HG03342 (cell line): ENCODE measurements at regions not wholly inside any gene's neighbourhood (a gene's known extent, or its start where the extent isn't known, plus 50 kb on each side); places are given as distances from the start of the nearest gene placed in this dataset.

Source experiments
- ATAC-seq: cut with Tn5 transposase; IDR thresholded peaks from one replicate; pipeline ENCODE4 v1.9.1; 2021; ENCODE audit warnings: mild to moderate bottlenecking, moderate library complexity; ENCODE audit not compliant: unreplicated experiment

- no peak for ATAC-seq
Observed at GRCh38 chrX:104310090-104310489, 55.4 kb upstream of the ESX1 start.

- ATAC-seq, result no peak
Observed at GRCh38 chrX:104309169-104309568, 54.4 kb upstream of the ESX1 start.

DNA sequence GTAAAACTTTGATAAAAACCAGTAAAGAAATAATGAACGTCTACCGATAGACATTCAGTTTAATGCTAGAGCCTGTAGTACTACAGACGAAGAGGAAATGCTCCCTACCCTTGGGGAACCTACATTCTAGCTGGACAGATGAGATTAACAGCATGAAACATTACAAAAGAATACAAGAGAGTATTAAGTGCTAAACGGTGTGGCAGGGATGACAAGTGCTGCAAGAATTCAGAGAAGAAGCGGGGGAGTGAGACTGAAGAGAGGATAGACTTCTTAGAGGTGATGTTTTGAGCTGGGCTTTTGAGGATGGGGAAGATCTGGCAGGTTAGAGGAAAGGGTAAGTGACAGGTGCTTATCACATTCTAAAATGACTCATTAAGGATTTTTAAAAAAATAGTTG, 52.6 kb upstream of the ESX1 start:
- ATAC-seq, result no peak

- ATAC-seq, result no peak
Observed at GRCh38 chrX:104306180-104306579, 51.4 kb upstream of the ESX1 start.
